NCI-H146 treated with DMSO at 0.1 percent for 48 hours (cell line): ENCODE measurements at regions not wholly inside any gene's neighbourhood (a gene's known extent, or its start where the extent isn't known, plus 50 kb on each side); places are given as distances from the start of the nearest gene placed in this dataset.

ENCODE experiments used
- DNase-seq: peaks from one replicate; lab custom pipeline; 2025; ENCODE audit not compliant: unreplicated experiment; lab: John Stamatoyannopoulos, UW

GRCh38 chr1:96992871-96993270 lies 271.3 kb downstream of the PTBP2 start:
- no peak for DNase-seq

DNA sequence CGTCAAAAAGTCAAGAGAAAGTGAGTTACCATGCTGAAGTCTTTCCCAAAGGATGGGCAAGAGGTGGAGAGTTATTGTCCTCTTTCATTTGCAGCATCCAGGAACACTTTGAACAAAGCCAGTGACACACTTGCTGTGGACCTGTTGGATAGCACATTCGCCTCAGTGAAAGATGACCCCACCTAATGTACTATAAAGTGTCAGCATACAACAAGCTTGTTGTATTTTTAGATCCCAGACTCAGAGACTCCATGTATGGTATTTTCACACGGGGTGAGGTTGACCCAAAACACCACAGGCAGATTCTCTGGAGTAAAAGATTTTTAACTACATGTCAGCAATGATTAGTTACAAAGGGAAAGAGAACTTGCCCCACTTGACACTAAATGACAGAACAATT lies 273.8 kb downstream of the PTBP2 start:
- no peak for DNase-seq

DNA sequence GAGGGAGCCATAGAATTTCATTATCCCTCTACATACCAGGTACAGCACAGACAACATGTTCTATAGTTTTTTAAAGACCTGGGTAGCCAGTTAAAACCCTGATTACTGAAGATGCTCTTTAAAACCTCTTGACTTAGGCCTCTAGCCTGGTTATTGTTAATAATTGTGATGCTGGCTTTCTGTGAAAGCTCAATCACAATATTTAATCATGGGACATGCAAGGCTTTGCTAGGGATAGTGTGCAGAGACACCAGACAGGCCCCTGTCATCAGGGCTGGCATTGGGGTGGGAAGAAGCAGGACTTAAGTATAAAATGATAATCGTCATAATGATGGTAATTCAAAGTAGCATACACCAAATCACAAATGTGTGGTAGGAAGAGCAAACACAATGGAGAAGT lies 274.4 kb downstream of the PTBP2 start:
- no peak for DNase-seq

DNA sequence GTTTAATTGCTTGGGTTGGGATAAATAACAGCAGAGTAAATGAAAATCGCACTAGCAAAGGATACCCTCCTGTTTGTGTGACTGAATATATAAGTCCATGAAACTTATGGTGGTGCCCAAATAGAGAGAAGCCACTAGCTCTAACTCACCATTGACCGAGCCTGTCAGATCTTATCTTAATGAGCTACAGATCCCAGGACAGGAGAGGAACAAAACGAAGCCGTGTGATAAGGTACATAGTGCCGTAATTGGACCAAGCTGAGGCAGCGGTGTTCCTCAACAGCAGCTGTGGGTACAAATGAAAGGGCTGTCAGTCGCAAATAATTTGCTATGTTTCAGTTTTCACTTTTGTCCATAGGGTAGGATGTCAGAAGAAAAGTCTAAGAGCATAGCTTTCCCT lies 276.1 kb downstream of the PTBP2 start:
- no peak for DNase-seq

GRCh38 chr1:96998466-96998865 lies 276.9 kb downstream of the PTBP2 start:
- DNase-seq: no peak

DNA sequence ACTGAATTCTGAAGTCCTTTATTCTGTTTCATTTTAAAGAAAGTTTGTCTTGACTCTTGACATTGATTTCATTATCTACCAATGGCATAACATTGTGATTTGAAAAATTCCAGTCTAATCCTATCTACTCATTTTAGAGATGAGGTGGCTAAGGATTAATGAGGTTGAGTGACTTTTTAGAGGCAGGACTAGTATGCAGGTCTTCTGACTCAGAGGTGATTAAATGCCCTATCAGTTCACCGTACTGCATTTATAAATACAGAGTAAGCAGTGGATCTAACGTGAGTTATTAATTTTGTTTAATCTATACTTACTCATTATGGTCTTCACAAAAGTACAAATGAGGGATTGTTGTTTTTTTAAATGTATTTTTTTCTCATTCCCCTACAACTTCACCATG lies 277.6 kb downstream of the PTBP2 start:
- DNase-seq: no peak

- no peak for DNase-seq
Observed at GRCh38 chr1:97004054-97004453, 282.5 kb downstream of the PTBP2 start.

DNA sequence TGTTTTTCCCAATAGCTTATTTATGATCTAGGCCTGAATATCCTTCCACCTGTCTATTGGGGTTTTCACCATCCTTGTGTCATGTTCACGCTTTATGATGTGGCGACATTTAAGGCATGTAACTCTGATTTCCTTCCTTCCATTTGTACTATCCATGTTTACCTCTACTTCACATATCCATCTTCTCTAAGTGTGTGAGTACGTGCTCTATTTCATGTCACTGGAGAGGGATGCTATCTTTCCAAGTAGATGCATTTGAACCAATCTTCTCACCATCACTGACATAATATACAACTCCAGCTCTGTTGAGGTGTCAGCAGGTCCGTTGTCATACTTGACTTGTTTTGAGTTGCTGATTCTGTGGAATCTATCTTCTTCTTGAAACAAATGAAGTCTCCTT lies 283.2 kb downstream of the PTBP2 start:
- DNase-seq: no peak

- DNase-seq: no peak
Observed at GRCh38 chr1:97006044-97006661, 284.6 kb downstream of the PTBP2 start.

DNA sequence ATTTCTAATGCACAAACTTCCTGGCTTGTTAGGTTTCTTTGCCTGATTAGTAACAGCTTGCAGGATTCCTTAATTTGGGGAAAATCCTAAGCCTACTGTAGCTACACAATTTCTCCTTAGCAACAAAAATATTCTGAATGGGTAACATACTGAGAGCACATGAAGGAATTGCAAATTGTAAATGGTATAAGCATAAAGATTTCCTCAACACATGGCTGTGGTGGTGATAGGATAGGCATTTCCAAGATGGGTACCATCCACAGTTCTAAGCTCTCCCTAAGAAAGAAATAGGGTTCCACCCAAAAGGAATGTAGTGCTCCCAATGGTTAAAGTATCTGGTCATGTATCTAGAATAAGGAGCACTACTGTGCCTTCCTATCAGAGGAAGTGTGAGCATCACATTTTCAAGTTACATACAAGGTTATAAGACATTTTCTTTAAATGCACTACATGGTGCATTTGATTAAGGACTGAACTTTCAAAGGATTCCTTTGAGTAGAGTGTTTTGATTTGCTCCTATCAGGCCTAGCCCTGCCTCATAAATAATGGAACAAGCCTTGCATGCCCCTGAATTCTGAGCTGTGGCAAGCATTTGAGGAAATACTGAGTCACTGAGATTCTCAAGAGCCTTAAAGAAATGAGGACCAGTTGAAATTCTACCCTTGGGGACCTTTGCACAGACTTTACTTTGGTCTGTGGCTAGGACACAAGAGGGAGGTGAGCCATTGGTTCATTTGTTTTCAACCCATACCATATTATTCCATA lies 286.4 kb downstream of the PTBP2 start:
- no peak for DNase-seq

DNA sequence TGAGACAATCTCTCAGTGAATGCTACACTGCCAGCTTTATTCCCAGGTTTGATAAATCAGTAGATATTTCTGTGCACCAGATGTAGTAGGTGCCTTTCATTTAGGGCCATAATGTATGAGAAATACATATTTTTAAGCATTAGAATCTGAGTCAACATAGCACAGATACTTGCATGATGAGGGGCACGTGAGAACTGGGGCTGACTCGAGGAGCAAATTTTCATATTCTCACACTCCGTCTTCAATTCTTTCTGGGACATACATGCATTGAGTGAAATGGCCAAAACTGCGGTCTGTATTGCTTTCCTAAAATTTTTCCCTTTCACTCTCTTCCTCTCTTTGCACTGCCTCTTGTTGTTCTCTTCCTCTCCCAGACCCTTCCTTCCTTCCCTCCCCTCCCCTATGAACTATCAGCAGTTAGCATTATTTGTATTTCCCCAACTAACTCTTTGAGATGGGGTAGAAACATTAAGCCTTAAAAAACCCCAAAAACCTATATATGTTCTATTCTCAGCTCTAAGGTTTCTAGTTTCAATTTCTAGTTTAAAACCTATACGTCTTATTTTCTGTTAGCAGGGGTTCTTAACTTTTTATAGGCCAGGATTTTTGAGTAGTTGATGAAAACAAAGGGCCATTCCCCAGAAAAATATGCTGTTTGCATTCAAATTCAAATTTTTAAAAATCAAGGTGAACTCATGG lies 289.1 kb downstream of the PTBP2 start:
- no peak for DNase-seq

- DNase-seq: no peak
Observed at GRCh38 chr1:97013136-97013535, 291.6 kb downstream of the PTBP2 start.

GRCh38 chr1:97013941-97014340 lies 292.4 kb downstream of the PTBP2 start:
- no peak for DNase-seq

DNA sequence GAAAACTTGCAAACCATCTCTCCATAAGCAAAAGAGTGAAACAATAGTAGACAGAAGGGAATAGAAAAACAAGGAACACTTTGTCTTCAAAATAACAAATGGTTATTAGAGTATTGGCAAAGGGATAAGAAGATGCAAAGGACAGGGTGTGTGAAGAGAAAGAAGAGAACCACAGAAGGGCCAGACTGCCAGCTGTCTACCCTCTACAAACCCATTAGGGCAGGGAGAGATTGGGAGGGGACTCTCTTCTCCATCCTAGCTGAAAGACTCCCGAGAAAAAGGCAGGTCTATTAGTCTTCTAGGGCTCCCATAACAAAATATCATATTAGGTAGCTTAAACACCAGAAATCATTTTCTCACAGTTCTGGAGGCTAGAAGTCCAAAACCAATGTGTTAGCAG lies 292.8 kb downstream of the PTBP2 start:
- no peak for DNase-seq

DNA sequence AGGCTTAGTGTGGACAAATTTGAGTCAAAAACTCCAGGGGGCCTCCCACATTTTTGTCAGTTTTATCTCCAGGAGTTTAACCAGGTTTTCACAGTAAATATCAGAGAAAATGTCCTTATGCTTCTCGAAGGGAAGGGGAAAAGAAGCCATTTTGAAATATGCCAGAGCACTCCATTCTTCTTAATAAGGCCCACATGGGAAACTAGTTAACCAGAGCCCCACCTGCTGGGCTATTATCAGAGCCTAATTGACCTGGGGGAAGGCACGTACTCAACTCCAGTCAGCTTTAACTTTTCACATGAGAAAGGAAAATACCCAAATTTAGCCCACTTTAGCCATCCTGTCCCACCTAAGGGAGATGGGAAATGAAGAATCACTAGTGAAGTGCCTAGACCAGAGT lies 296.3 kb downstream of the PTBP2 start:
- no peak for DNase-seq
